ENCODE measurements at regions not wholly inside any gene's neighbourhood (a gene's known extent, or its start where the extent isn't known, plus 50 kb on each side); places are given as distances from the start of the nearest gene placed in this dataset.
"Not testable (repeated sequence)": the region's sequence is repeated elsewhere in the genome, so short reads cannot be mapped to it uniquely, and the experiment has no call there.

DNA sequence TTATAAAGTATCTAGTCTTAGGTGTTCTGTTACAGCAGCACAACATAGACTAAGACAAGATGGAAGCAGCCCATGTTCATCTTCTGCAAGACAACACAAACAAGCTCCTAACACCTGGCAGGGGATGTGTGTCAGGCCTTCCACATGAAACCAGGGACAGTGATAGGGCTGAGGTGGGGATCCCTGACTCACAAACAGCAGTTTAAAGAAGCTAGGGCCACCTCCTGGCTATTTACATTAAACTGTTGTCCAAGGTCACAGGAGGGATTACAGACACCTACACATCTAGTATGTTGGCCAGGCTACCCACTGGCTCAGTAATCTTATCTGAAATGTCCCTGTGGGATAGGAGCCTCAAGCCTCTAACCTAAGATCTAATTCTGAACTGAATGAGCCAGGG lies 211.3 kb downstream of the MINAR1 start:
- Histone ChIP-seq H3K36me3 (no peaks in the 10 kb centered on the region), H3K4me3 (no peak overlapping the region), H3K27ac (no peak overlapping the region), H3K9me3 (peaks cover 4% of the 10 kb centered on the region), H3K27me3 (ENCODE audit: low read depth) (no peaks in the 10 kb centered on the region), H3K4me1 (no peaks in the 10 kb centered on the region)
- TF ChIP-seq, protein P1, sequence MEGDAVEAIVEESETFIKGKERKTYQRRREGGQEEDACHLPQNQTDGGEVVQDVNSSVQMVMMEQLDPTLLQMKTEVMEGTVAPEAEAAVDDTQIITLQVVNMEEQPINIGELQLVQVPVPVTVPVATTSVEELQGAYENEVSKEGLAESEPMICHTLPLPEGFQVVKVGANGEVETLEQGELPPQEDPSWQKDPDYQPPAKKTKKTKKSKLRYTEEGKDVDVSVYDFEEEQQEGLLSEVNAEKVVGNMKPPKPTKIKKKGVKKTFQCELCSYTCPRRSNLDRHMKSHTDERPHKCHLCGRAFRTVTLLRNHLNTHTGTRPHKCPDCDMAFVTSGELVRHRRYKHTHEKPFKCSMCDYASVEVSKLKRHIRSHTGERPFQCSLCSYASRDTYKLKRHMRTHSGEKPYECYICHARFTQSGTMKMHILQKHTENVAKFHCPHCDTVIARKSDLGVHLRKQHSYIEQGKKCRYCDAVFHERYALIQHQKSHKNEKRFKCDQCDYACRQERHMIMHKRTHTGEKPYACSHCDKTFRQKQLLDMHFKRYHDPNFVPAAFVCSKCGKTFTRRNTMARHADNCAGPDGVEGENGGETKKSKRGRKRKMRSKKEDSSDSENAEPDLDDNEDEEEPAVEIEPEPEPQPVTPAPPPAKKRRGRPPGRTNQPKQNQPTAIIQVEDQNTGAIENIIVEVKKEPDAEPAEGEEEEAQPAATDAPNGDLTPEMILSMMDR (IDR thresholded peaks at IDR 0.05) = no peak
- ATAC-seq (no peak), DNase-seq (no peak)
- intact Hi-C loops (cut with DNase I) = no loop called here

GRCh38 chr15:79644091-79644490 lies 212.0 kb downstream of the MINAR1 start:
- H3K36me3 ChIP-seq = no peaks in the 10 kb centered on the region
- H3K4me3 ChIP-seq = no peak overlapping the region
- no peak for ATAC-seq
- H3K27ac ChIP-seq = no peak overlapping the region
- DNase-seq = no peak
- intact Hi-C loops (cut with DNase I) = no loop called here
- H3K4me1 ChIP-seq = no peaks in the 10 kb centered on the region
- TF ChIP-seq, protein P1 (IDR thresholded peaks at IDR 0.05) = no peak
- no peaks in the 10 kb centered on the region for H3K27me3 ChIP-seq (ENCODE audit: low read depth)
- peaks cover 4% of the 10 kb centered on the region for H3K9me3 ChIP-seq

- DNase-seq; H3K36me3 ChIP-seq; H3K4me1 ChIP-seq; H3K27ac ChIP-seq; H3K27me3 ChIP-seq (ENCODE audit: low read depth); intact Hi-C loops (cut with DNase I); ATAC-seq; H3K4me3 ChIP-seq; H3K9me3 ChIP-seq: not testable (repeated sequence)
These were observed 220.8 kb downstream of the MINAR1 start for GRCh38 chr15:79652972-79653371.

DNA sequence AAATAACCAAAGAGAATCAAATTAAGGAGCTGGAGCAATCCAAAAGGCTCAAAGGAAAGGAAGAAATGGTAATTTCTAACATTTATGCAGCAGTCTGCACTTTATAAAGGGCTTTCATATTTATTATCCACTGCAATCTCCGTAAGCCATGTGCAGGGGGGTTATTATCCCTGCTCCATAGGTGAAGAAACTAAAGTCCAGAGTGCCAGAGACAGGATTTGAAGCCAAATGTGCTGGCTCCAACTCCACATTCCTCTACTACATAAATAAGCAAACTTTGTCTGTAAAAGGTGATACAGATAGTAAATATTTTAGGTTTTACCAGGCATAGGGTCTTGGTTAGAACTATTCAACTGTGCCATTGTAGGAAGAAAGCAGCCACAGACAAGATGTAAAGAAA lies 221.4 kb downstream of the MINAR1 start:
- H3K9me3 ChIP-seq = no peaks in the 10 kb centered on the region
- TF ChIP-seq, protein P1 (IDR thresholded peaks at IDR 0.05) = no peak
- no peaks in the 10 kb centered on the region for H3K36me3 ChIP-seq
- no peaks in the 10 kb centered on the region for H3K27me3 ChIP-seq (ENCODE audit: low read depth)
- H3K4me3 ChIP-seq = no peak overlapping the region
- H3K27ac ChIP-seq = no peak overlapping the region
- no peaks in the 10 kb centered on the region for H3K4me1 ChIP-seq
- no peak for DNase-seq
- ATAC-seq = no peak
- intact Hi-C loops (cut with DNase I) = no loop called here

GRCh38 chr15:79656151-79657000 lies 224.2 kb downstream of the MINAR1 start:
- H3K27me3 ChIP-seq (ENCODE audit: low read depth) = no peaks in the 10 kb centered on the region

DNA sequence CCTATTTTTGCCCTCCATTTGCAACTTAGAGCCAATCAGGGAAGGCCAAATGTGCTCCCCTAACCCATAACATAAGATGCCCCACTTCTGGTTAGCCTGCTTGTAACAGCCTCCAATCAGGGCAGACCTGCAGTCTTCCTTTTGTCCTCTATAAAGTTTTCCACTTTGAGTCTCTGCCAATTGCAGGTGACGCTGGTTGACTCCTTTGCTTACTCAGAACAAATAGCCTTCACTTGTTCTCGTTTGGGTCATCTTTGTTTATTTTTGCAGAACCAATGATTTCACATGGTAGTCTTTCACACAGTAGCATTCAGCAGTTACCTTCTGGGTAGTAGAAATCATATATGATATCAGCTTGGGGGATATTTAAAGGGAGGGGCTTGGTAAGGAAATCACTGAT lies 225.6 kb downstream of the MINAR1 start:
- H3K36me3 ChIP-seq = no peaks in the 10 kb centered on the region
- intact Hi-C loops (cut with DNase I) = no loop called here
- no peak overlapping the region for H3K27ac ChIP-seq

More at GRCh38 chr15:79656151-79657000, 224.2 kb downstream of the MINAR1 start:
- DNase-seq (no peak), ATAC-seq (no peak)
- intact Hi-C loops (cut with DNase I) = no loop called here
- Histone ChIP-seq H3K27ac (no peak overlapping the region), H3K9me3 (no peaks in the 10 kb centered on the region), H3K4me3 (no peak overlapping the region), H3K4me1 (no peaks in the 10 kb centered on the region), H3K36me3 (no peaks in the 10 kb centered on the region)
- TF ChIP-seq, protein P1 (IDR thresholded peaks at IDR 0.05) = no peak

More for the DNA sequence above, 225.6 kb downstream of the MINAR1 start:
- TF ChIP-seq, protein P1 (IDR thresholded peaks at IDR 0.05) = no peak
- H3K4me1 ChIP-seq = no peaks in the 10 kb centered on the region
- H3K9me3 ChIP-seq = no peaks in the 10 kb centered on the region
- no peaks in the 10 kb centered on the region for H3K27me3 ChIP-seq (ENCODE audit: low read depth)
- ATAC-seq (no peak), DNase-seq (no peak)
- no peak overlapping the region for H3K4me3 ChIP-seq
